Skeletal muscle cell (primary cell): ENCODE measurements at regions not wholly inside any gene's neighbourhood (a gene's known extent, or its start where the extent isn't known, plus 50 kb on each side); places are given as distances from the start of the nearest gene placed in this dataset.

Experiments
- DNase-seq: peaks from one replicate; pipeline ENCODE4 v3.0.0-alpha.2; 2010; ENCODE audit warnings: low read depth
- H3K4me3 ChIP-seq: 2 replicates; pipeline ENCODE4 v1.5.1; 2011; ENCODE audit warnings: low read depth, mild to moderate bottlenecking, control low read depth, low read length, moderate library complexity

DNA sequence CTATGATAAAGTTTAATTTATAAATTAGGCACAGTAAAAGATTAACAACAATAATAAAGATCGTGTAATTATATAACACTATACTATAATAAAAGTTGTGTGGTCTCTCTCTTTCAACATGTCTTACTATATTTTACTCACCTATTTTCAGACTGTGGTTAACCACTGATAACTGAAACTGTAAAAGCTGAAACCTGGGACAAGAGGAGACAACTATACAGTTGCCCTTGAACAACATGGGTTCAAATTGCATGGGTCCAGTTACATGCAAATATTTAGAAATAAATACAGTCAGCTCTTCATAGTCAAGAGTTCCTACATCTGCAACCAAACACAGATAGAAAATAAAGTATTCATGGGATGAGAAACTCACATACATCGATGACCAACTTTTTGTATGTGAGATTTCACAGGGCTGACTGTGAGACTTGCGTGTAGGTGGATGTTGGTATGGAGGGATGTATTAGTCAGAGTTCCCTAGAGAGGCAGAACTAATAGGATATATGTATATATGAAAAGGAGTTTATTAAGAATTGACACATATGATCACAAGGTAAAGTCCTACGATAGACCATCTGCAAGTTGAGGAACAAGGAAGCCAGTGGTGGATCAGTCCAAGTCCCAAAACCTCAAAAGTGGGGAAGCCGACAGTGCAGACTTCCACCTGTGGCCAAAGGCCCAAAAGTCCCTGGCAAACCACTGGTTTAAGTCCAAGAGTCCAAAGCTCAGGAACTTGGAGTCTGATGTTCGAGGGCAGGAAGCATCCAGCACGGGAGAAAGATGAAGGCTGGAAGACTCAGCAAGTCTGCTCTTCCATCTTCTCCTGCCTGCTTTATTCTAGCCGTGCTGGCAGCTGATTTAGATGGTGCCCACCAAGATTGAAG lies 359.5 kb downstream of the INSC start:
- H3K4me3 ChIP-seq: no peak overlapping the region
- no peak for DNase-seq

DNA sequence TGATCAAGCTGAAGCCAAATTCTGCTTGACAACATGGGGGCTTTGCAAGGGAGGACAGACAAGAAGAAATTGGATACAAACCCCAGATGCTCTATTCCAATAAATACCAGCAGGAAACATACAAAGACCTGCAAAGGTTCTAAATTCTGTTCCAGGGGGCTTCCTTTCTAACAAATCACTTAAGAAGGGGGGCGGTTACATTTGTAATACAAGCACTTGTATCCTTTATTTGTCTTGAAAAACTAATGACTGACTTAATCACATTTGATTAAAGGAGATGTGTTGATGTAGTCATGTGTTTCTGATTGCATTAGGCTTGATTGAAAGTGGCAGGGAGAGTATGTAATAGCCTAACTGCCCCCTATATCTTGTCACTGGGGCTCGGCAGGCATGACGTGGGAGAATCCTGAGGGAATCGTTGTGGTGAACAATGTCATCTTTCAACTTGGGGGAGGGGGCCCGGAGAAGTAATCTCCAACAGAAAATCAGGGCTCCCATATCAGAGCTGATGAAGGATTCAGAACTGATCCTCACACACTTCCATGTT lies 361.7 kb downstream of the INSC start:
- DNase-seq: no peak
- H3K4me3 ChIP-seq: no peak overlapping the region

DNA sequence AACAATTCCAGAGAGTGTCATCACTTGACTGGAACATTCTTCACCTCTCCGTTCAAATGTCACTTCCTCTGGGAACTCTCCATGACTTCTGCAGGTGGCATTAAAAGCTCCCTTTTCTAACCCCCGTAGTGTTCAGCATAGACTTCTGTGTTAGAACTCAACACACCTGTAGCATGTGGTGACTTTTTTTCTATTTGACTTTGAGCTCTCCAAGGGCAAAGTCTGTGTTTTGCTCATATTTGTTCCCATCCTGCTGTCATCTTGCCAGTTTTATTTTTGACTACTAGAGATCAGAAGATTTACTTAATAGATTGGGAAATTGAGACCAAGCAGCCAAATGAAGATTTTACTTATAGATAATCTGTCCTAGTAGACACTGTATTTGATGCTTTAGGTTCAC lies 367.1 kb downstream of the INSC start:
- no peak overlapping the region for H3K4me3 ChIP-seq
- DNase-seq: no peak

DNA sequence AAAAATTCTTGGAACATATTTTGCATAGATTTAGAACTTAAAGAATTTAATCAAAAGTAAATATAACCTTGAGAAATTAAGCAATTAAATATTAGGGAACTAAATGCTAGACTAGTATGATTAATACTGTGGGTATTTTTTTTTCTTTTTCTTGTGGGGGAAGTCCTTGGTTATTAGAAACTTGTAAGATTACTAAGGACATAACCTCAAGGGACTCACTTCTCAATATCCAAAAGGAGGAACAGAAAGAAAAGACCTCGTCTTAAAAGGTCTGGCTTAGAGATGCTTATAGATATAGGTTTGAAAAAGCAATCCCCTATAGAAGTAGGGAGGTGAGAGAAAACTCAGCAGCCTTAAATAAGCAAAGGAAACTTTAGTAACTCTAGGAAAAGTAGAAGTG lies 368.5 kb downstream of the INSC start:
- no peak for DNase-seq
- H3K4me3 ChIP-seq: no peak overlapping the region

DNA sequence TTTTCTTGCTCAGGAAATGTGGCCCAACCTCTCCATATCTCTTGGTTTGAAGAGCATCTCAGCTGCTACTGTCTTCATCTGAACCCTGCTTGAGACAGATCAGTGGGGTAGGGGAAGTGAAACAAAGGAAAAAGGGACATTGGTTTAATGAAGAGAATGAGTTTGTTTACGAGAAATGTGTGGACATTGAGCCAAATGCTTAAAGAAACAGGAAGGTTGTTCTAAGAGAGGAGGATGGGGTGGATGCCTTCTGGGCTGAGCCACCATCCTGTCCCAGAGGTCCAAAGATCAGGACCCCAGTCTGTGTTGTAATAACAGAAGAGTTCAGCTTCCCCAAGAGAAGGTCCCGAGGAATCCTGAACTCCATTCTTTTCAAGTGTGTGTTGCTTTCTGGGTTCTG lies 369.7 kb downstream of the INSC start:
- DNase-seq: no peak
- H3K4me3 ChIP-seq: no peak overlapping the region

DNA sequence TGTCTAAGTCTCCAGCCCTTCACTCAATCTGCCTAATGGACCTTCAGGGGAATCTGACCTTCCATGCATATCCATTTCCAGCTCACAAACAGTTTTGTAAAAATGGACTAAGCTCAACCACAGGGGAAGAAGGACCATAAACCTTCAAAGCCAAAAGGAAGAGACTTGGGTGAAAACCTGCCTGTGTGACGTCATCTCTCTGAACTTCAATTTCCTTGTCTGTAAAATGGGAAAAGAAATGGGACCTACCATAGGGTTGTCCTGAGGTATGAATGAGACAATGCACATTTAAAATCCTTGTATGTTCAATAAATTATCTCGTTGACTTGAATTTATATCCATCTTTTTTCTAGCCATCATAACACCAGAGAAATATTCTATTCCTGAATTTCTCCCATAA lies 370.7 kb downstream of the INSC start:
- H3K4me3 ChIP-seq: no peak overlapping the region
- no peak for DNase-seq

DNA sequence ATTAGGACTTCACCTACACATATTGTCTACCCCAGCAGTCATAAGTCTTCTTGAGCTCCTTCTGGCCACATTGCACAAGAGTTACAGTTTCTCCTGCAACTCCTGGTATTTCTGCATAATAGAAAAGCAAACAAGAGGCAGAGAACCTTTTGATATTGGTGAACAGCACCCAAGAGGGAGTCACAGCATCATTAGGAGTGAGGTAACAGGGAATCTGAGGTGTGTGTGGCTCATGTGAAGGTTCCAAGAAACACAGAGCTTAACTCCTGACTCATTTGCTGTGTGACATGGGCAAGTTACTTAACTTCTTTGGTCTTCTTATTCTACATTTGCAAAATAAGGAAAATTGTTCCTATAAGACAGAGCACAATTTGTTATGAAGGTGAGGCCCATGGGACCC lies 374.6 kb downstream of the INSC start:
- no peak for DNase-seq
- H3K4me3 ChIP-seq: no peak overlapping the region

DNA sequence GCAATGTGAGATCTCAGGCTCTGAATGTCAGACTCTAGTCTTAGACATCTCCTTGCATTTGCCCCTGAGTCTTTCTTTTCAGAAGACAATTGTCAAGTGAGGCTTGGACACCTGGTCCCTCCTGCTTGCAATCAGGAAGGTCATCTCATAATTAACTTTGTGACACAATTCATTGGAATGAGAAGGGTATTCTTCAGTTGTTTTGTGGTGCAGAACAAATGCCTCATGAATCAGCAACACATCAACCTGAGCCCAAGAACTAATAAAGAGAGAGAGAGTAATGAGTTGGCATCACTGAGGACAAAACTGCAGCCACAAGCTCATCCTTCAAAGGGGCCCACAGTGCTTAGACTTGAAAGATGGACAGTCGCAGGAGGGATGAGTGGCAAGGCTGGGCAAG lies 375.8 kb downstream of the INSC start:
- no peak for DNase-seq
- no peak overlapping the region for H3K4me3 ChIP-seq

DNA sequence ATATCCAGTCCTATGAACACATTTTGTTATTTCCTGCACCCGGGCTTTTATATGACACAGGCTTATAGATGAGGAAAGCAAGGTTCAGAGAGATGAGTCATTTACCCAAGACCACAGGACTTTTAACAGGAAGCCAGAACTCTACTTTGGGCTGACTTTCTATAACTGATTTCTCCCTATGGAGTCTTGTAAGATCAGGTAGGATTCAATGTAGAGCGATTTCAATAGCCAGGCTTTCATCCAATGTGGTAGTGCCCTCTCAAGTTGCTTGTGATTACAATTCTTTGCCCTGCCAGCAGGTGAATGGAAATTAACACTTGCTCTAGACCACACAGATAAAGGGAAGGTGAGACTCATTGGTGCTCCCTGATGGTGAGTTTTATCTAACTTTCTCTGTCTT lies 378.3 kb downstream of the INSC start:
- no peak for DNase-seq
- H3K4me3 ChIP-seq: no peak overlapping the region

DNA sequence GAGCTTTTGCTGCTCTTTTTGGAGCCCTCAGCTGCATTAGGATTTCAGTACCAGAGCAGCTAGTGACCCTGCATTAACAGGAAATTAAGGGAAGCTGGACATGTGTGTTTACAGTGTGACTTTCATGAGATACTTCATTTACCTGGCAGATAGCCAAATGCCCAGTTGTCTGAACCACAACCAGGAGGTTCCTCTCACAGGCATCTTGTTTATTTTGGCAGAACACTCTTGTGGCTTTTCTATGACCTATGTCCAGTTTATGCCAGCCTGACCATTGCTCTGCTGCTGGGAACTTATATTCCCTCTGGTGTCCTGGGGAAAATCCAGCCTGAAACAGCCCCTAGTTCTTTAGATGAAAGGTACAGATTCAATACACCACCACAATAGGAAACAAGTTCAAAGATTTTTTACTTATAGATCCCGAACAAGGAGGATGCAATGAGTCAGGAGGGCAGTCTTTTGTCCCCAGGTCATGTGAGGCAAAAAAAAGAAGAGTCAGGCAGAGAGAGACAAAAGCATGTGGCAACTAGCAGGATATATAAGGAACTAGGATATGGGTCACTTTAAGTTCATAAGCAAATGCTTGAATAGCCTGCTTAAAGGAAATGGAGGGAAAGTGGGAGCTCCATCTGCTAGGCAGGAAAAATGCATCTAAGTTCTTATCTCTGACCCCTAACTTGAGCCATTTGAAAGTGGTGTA lies 379.3 kb downstream of the INSC start:
- peak; percentile 8 for DNase-seq
- H3K4me3 ChIP-seq: no peak overlapping the region

DNA sequence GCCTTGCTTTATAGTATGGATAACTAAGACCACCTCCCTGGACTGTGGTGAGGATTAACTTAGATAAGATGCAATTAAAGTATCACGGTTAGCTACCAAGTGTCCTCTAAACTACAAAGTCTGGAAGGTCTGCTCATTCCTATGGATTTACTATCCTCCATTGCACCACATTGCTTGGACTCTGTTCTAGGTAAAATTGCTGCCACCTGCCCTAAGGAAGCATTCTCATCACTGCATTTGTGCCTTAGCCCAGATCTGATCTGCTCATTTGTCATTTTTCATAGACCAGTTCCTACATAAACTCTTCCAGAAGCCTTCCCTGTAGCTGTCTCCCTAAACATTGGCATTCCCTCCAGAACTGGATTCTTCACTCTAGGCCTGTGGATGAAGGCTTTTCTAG lies 380.0 kb downstream of the INSC start:
- no peak for DNase-seq
- no peak overlapping the region for H3K4me3 ChIP-seq

DNA sequence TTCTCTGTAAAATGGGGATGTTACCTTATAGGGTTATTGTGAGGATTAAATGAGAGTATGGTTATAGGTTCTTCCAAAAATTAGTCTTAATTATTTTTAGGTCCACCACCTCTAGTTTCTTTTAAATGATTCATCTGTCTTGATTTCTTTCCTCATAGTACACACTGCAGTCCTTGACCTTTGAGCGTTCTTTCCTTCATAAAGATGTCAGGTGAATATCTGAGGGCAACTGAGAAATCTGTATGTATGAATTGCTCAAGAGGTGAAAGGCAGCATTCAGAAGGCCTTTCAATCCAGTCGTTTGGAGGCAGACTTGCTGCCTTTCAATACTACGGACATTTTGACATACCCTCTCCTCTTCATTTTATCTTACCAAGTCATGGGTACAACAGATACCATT lies 380.7 kb downstream of the INSC start:
- DNase-seq: no peak

DNA sequence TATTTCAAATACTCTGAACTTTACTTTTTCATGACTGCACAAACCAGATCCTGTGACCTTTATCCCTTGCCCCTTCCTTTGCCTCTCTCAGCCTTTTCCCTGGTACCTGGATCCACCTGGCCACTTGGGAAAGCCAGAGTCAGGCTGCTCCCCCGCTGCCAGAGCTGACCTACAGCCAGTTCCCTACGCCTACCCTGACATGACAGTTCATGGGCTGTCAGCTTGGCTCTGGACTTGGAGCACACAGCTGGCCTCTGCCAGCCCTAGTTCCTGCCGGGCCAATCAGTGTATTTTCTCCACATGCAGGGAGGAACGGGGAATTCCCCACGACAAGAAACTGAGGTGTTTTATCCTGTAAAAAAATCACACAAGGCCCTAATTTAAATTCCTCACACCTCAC lies 382.6 kb downstream of the INSC start:
- H3K4me3 ChIP-seq: no peak overlapping the region
- DNase-seq: no peak

More for the DNA sequence above, 380.7 kb downstream of the INSC start:
- no peak overlapping the region for H3K4me3 ChIP-seq

DNA sequence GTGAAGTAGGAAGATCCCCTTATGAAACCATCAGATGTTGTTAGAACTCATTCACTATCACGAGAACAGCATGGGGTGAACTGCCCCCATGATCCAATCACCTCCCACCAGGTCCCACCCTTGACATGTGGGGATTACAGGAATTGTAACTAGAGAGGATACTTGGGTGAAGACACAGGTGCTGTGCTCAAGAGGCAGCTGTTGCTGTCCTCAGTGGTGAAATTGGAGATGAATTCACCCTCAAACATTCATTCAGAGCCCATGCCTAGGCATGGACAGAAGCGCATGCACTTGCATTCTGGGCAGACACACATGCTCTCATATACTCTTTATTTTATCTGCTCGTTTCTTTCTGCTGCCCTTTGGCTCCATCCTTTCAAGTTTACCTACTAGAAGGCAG lies 385.0 kb downstream of the INSC start:
- no peak for DNase-seq
- H3K4me3 ChIP-seq: no peak overlapping the region

DNA sequence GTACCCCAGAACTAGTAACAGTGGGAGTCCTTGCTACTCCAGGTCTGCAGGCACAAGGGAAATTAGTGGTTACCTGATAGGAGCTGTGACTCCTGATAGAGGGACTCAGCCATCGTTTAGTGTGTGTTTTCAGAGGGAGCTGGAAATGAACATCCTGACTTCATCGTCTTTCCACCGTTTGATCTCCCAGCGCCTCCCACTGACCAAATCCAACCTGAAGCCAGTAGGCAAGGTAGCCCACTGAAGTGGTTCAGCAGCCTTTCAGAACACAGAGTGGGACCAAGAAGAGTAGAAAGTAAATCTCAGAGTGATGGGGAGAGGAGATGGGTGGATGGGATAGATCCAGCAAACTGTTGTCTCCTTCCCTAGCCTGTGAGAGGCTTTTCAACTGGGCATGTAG lies 385.9 kb downstream of the INSC start:
- H3K4me3 ChIP-seq: no peak overlapping the region
- DNase-seq: no peak

DNA sequence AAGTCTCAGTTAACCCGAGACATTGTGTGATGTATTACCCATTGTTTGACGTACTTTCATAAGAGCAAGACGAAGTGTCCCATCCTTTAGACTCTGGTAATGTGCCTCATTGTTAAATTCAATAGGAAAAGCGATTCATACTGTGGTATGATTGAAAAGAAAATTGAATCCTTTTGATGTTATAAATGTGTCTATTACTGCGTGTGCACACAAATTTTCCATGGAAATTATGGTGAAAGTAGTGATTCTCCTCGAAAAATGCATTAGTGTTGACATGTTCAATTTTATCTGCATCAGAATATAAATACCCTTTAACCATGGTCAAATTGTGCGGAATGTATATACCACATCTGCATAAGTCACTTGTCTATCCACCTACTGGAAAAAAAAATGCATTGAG lies 386.8 kb downstream of the INSC start:
- DNase-seq: no peak
- no peak overlapping the region for H3K4me3 ChIP-seq

DNA sequence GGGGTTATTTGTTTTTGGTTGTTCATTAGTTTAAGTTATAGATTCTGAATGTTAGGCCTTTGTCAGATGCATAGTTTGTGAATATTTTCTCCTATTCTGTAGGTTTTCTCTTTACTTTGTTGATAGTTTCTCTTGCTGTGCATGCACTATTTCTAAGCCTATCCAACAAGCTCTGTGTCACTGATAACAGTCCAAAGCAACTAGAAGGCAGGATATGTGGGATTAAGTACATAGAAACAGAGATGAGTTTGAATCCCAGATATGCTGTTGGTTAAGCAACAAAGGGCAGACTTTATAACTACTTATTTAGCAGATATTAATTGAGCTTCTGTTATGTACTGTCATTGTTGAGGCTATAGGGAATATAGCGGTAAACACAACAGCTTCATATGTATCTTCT lies 390.4 kb downstream of the INSC start:
- no peak for DNase-seq
- no peak overlapping the region for H3K4me3 ChIP-seq

DNA sequence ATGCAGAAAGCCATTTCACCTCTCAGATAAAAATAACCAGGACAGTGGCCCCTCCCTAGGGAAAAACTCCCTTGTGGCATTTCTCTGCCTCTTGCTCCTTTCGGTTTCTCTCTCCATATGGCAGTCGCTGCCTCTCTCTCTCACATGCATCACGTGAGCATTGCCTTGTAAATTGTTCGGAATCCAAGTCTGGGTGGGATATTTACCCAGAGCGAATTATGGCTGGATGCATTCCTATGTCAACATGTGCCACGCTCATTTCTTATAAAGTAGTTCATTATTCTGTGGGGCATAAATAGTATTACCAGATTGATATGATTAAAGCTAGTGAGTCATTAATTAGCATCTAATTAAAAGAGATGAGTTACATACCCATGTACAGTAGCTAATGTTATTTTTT lies 392.9 kb downstream of the INSC start:
- no peak overlapping the region for H3K4me3 ChIP-seq
- no peak for DNase-seq

DNA sequence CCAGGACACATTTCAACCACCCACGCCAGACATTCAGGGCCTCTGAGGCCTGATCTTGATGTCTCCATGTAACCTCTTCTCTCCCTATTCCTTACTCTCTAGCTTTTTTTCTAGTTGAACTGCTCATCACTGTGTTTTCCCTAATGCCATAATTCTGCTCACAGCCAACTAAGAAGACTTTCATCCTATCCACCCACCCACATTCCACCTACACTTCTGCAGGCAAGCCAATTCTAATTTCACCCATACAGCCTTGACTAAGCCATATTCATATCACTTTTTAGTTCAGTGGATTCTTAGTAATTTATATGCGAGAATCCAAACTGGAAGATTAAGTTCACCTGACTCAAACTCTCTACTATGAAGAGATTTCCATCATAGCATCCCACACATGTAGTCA lies 394.4 kb downstream of the INSC start:
- no peak overlapping the region for H3K4me3 ChIP-seq
- DNase-seq: no peak

DNA sequence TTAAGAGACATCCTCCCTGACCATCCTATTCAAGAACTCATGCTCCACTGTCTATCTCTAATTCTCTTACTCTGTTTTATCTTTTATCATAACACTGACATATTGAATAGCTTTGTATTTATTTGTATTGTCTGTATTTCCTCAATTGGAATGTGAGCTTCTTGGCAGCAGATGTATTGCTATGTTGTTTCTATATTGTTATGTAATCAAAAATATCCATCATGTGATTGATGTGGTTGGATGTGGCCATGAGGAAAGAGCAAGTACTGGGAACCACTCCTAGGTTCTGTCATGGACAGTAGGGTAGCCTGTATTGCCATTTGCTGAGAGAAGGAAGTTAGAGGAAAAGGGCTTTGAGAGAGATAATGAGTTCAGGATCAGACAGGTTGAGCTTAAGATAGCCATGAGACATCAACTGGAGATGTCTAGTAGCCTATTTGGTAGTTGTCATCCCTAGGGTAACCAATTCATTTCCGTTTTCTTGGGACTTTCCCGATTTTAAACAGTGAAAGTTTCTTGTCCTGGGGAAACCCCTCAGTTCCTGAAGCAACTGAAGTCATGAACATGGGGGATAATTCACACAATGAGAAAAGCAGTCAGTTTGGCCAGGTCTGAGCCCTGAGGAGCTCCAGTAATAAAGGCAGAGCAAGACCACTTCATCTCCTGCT lies 404.5 kb downstream of the INSC start:
- H3K4me3 ChIP-seq: no peak overlapping the region
- DNase-seq: no peak
